NOMO-1 treated with DMSO at 0.1 percent for 48 hours (cell line): ENCODE measurements at regions not wholly inside any gene's neighbourhood (a gene's known extent, or its start where the extent isn't known, plus 50 kb on each side); places are given as distances from the start of the nearest gene placed in this dataset.
A peak's percentile ranks its signal among the peaks of the same experiment; 100 is the strongest.

Source experiments
- DNase-seq: peaks from one replicate; lab custom pipeline; 2025; ENCODE audit not compliant: unreplicated experiment; lab: John Stamatoyannopoulos, UW

DNA sequence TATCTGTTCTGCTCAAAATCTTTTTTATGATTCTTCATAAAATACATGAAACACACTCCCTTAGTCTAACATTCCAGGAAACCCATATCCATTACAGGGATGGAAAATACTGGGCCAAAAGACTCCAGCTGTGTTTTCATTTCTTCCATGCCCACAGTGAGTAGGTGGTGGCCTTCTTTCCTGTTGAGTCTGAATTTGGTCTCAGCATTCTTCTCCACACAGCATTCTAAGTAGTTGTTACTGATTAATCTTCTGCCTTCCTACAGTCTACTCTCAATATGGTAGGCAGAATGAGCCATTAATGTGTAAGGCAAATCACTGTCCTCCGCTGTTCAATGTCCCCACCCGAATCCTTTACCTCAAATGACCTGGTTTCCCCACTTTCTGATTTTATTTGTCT lies 370.6 kb upstream of the RPS6KA3 start:
- no peak for DNase-seq

DNA sequence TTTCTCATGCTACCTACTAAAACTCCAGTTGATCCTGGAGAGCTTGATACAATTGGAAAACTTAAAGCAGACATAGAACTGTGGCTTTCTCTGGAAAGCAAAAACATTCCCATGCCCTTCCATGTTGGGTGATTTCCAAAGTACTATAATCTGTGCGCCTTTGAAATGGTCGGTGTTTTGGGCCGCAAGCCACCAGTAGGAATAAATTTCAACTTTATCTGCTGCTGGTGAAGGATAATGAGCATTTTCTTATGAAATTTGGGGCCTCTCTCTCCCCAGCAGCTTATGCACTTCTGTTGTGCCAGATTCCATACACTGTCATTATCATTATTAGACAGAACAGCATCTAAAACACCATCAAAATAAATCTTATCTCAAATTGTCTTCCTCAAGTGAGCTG lies 366.7 kb upstream of the RPS6KA3 start:
- no peak for DNase-seq

DNA sequence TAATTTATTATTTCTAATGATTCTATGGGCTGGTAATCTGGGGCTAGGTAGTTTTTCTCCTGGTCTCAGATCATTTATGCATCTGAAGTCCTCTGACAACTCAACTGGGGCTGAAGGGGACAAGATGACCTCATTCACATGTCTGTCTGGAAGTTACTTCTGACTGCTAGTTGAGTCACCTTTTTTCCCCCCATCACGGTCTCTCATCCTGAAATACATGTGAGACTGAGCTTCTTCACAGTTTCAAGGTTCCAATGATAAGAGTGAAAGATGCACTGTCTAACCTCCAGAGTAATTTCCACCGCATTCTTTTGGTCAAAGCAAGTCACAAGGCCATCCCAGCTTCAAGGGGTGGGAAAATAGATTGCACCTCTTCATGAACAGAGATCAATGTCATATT lies 356.7 kb upstream of the RPS6KA3 start:
- no peak for DNase-seq

DNA sequence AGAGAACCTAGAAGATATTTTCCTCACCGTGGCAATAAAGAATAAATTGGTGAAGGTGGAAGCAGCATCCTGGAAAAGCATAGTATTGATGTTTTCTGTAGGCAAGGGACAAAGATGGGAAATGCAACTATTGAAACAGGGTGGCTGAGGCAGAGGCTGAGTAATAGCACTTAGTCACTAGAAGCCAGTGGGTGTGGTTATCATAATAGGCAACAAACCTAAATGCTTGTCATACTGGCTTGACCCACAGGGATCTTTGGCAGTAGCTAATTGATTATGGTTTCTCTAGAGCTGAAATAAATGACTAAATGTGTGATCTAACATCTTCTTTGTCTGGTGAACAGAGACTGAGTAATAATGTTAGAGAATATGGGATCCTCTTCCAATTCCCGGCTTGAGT lies 353.6 kb upstream of the RPS6KA3 start:
- no peak for DNase-seq

DNA sequence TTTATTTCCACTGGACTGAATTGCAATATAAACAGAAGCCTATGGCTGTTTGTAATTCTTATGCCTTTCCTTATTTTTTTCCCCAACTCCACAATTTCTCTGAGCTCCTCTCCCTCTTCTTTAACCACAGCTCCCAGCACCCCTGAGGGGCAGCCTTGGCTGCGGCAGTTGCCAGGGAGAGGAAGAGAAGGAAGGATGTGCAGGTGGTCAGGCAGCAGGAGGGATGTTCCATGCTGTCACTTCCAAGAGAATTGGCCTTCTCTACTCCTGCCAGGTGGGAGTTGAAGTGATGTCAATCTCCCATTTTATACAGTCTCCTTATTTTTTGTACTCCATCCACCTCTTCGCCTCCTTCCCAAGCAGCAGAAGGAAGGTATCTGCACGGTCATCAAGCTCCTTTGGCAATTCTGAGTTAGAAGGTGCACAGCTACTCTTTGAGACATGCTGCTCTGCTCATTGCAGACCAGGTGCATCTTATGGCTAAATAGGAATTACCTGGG lies 343.3 kb upstream of the RPS6KA3 start:
- no peak for DNase-seq

DNA sequence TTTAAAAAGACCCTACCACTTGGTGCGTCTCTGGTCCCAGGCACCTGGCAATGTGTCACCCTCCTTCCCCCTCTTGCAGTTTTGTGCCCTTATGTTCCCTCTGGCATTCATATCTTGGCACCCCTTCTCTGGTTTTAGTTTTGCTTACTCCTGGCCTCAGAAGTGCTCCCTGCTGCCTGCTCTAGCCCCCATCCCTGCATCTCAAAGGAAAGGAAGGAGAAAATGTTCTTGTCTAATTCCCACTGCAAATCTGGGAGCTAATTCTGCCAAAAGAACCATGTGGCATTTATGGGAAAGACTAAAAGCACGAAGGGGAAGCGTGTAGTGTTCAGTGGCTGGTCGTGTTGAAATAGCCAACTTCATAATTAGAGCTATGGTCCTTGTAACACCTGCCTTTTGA lies 340.1 kb upstream of the RPS6KA3 start:
- no peak for DNase-seq

DNA sequence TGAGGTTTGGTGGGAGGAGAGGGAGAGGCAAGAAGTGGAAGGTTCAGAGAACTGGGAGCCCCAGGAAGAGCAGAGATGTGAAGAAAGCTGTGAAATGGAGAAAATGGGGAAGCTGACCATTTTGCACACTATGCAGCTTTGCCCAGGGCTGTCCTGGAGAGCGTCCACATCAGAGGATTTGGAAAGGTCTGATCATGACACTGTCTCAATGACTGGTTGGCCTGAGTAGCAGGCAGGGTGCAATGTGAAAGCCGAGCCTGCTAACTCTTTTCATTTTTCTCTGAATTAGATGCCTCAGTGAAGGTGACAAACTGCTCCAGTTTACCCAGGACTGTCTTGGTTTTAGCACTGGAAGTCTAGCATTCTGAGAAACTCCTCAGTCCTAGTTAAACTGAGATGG lies 330.1 kb upstream of the RPS6KA3 start:
- DNase-seq: no peak

DNA sequence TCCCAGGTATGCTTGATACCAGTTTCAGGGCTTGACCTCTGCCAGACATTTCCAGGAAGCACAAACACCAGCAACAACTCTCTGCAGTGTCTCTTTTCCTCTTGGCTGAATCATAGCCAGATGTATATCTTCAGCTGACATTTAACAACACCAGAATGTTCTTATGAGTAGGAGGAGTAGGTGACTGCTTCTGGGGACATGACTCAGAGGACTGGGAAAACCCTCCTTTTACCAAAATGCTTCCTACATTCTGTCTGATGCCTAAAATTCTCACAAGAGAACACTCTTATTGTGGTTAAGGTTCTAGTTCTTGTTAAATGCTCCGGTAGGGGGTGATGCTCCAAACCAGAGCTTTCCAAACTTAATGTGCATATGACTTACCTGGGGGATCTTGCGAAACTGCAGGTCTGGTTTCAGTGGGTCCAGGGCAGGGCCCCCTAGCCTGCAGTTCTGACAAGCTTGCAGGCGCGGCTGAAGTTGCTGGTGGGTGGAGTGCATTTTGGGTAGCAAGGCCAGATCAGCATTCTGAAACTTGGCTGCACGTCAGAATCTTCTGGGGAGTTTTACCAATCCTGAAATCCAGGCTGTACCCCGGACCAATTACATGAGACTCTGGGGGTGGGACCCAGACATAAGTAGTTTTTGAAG lies 329.3 kb upstream of the RPS6KA3 start:
- no peak for DNase-seq

DNA sequence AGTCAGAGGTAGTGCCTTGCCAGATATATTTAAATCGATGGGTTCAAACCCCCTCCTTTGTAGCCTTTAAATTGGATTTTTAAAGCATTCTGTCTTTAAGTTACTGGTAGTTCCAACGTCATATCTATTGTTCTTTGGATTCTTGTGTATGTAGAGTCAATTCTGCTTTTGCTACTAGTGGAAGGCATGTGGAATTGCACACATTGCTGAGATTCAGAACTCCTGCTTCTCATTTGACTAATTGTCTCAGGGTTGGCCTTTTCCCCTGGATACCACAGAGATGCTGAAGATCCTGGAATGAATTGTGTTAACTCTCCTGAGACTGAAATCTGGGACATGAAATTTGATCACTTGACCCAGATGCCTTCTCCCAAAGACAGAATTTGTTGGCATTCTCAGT lies 328.3 kb upstream of the RPS6KA3 start:
- DNase-seq: no peak

DNA sequence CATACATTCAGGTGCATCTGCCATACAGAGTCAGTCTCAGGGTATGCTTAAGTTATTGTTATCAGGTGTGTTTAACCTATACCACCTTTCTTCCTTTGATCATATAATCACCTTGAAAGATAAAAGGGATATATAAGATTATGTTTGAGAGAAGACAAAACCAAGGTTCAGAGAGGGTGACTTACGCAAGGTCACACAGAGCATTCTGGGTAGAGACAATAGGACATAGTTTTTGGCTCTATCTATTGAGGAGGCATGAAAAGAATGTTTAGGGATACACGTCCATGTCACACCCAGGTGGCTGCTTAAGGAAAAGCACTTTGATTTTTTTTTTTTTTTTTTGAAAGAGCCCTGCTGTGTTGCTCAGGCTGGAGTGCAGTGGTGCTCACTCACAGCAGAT lies 327.1 kb upstream of the RPS6KA3 start:
- DNase-seq: no peak

DNA sequence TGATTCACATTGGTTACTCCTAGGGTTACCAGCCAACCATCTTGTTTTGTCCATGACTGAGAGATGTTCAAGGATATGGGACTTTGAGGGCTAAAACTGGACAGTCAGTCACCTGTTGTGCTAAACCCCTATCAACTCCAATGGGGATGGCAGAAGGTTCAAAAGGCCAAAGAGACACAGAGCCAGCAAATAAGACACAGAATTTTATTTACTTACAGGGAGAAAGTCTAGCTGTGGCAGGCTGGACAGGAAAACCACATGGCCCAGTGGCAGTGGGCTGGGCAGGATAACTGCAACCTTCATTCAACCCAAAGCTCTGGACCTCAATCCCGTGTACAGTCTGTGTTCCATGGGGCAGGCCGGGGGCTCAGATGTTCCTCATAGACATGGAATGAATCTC lies 326.7 kb upstream of the RPS6KA3 start:
- DNase-seq: no peak

DNA sequence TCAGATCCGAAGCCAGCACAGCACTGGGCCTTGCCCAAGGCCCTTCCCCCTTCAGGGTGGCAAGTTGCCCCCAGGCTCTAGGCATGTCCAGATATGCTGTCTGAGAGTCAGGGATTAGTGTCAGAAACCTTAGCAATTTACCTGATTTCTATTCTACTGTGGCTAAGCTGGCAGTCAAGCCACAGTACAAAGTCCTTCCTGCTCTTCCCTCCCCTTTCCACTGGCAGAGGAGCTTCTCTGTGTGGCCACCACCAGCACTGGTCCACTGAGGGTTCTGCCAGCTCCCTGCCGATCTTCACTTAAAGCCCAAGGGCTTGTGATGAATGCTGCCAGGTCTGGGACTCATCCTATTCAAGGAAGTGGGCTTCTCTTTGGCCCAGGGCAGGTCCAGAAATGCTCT lies 324.5 kb upstream of the RPS6KA3 start:
- DNase-seq: no peak

DNA sequence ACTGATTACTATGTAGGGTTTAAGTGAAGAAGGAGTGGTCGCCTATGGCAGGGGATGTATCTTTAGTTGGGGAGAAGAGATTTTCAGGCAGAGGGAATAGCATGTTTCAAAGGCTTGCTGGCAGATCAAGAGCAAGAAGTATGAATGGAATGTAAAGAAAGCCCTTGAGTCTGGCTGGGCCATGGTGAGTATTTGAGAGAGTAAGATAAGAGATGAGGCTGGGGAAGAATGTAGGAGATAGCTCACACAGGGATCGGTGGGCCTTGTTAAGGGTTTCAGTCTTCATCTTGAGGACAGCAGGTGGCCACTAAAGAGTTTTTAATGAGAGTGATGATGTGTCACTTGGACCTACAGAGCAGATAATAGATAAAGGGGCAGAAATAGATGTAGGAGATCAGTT lies 319.1 kb upstream of the RPS6KA3 start:
- no peak for DNase-seq

DNA sequence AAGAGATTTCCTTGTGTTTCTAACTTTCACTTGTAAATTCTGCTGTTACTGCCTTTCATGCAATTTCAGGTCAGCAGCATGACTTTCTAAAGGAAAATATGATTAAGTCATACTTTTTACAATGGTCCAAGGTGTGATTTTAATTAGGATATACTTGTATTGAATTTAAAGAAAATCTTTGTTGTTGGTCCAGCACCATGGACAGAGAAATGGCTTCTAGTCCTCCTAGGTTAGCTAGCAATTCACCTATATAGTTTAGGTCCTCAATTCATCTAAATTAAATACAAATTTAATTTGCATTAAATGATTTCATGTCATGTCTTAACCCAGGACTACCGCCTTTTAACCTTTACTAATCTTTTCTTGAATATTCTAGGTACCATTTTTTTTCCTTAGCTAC lies 304.9 kb upstream of the RPS6KA3 start:
- DNase-seq: no peak

DNA sequence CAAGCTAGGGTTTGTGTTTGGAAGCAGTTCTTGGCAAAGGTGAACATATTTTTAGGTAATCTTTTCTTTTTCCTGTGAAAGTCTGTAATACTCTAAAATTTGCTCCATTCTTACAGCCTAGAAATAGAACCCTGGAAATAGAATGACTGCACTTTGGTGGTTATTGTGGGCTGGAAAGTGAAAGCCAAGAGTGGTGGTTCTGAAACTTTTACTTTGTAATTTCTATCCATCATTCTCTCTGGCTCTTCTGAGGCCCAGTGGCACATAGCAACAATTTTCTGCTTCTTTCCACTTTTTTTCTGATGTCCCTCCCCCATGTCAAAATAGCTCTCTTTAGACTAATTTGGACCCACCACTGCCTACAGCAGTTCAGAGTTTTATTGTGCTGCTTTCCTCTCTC lies 300.4 kb upstream of the RPS6KA3 start:
- DNase-seq: no peak

DNA sequence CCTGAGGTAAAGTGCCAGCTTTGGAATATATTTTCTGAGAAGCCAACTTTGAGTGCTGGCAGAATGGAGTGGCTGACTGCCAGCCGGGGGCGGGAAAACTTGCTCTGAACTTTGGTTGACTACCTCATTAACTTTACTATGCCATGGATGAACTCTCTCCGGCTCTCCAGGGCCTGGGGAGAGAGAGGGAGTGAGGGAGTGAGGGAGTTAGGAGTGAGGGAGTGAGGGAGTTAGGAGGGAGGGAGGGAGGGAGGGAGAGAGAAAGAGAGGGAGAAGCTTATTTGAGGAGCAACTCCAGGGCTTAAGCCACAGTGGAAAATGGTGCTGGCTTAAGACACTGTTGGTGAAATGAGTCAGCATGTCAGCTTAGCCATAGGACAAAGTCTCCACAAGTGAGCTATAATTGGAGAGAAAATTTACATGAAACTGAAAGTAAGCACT lies 280.9 kb upstream of the RPS6KA3 start:
- DNase-seq: peak; percentile 60

DNA sequence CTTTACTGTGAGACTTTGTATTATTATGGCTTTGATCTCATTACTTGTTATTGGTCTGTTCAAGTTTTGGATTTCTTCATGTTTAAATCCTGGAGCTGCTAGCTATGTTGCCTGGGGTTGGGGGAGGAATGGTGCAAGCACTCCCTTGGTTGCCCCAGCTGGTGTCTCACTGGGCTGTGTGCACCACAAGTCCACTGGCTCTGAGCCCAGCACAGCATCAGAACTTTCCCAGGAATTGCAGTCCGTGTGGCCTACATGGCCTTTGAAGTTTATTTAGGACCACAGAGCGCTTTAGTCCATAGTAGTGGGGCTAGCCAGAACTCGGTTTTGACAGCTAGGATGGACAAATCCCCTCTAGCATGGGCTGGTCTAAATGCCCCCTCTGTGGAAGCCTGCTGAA lies 278.8 kb upstream of the RPS6KA3 start:
- no peak for DNase-seq

DNA sequence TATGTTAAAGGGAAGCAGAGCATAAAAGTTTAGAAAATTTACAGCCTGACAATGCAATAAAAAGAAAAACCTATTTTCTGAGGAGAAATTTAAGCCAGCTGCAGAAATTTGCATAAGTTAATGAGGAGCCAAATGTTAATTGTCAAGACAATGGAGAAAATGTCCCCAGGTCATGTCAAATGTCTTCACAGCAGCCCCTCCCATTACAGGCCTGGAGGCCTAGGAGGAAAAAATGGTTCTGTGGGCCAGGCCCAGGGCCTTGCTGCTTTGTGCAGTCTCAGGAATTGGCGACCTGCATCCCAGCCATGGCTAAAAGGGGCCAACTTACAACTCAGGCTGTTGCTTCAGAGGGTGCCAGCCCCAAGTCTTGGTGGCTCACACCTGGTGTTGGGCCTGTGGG lies 275.4 kb upstream of the RPS6KA3 start:
- no peak for DNase-seq

DNA sequence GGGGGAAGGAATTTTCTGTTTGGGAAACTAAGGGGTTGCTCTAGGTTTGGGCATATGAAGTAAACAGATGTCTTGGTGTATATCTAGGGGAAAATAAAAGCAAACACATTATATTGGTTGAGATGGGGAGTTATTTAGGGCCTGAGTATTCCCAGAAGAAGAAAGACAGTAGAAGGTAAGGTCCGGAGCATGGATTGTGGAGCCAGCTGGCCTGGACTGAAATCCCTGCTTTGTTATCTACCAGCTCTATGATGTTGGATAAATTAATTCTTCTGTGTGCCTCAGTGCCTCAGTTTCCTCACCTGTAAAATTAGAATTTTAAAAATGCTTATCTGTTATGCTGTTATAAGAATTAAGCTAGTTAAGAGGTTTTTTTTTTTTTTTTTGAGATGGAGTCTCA lies 272.3 kb upstream of the RPS6KA3 start:
- DNase-seq: no peak

DNA sequence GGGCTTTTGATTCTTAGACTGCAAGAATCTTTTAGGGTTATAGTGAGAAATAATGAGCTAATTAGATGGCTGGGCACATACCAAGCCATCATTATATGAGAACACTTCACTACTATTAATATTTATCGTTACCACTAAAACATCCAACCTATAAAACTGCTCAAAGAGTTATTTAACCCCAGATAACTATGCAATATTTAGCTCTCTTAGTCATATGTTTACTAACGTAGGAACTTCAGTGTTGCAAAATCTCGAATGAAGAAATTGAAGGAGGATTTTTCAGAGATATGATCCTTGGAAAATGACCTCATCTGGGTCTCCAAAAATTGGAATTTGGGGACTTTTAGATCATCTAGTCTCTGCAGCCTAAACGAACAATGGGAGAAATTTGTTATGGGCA lies 265.0 kb upstream of the RPS6KA3 start:
- DNase-seq: no peak

DNA sequence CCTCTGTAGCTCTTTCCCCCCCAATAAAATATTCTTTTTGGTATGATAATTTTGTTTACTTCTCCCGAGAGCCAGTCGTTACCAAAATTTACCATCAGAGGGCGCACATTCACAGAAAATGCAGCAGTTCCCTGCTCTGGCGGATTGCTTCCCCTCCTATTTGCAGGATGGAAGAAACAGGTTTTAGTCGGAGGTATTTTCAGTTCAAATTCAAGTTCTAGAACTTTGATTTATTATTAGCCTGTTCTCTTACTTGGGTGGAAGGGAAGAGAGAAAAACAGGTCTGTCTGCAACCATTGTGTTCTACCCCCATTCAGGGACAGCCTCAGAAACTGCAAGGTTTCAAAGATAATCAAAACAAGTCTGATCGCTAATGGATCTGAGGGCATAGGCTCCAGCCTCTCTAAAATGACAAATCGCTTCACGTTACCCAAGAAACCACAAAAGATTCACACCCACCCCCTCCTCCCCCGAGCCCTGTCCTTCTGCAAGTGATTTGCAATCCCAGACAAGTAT lies 263.8 kb upstream of the RPS6KA3 start:
- peak; percentile 68 for DNase-seq

DNA sequence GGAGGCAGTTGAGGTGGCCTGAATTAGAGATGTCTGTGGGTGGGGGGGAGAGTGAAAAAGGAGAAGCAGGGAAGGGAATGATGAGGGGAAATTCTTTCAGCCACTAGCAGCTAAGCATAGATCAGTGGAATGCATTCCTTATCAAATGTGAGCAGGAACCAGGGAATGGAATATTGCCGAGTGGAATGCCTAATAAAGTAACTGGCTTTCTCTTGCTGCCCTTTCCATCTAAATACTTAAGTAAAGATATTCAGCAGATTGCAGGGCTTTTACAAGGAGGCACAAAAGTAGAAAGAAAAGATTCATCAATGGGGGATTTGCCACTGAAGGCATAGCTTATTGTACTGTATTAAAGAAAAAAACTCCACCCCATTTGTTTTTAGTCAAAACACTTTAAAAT lies 263.0 kb upstream of the RPS6KA3 start:
- DNase-seq: no peak

DNA sequence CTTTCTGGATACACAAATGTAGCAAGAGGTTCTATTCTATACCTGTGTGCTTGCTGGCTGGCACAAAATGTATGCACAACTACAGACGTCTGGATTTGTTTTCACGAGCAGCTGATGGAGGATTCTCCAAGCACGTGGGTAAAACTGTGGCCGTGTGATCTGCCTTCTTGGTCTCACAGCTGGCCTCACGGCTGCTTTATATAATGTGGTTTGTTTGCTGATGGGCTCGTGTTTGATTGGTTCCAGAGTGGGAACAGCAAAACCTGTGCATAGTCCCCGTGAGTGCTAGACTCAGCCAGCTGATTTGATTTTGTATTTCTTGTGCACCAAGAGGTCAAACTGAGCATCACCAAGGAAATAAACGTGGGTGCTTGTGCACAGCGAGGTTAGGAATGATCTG lies 262.6 kb upstream of the RPS6KA3 start:
- no peak for DNase-seq
